GM12878 (cell line): ENCODE measurements at regions not wholly inside any gene's neighbourhood (a gene's known extent, or its start where the extent isn't known, plus 50 kb on each side); places are given as distances from the start of the nearest gene placed in this dataset.

ENCODE experiments used
- ATAC-seq: fragments of 200-7000 bp; cut with Tn5 transposase; 3 replicates; pipeline ENCODE4 v1.9.1; 2020; ENCODE audit warnings: mild to moderate bottlenecking, moderate library complexity
- BruUV-seq: library from RNA; stranded (reverse); fragments of 400-500 nt; replicated peaks from 2 replicates; lab custom pipeline; 2021; lab: Mats Ljungman, UMichigan
- CTCF ChIA-PET: fragments of 300-600 bp; sonication (Branson Sonifier 250); formaldehyde crosslinking; extraction: SDS; loops from one replicate; lab custom pipeline; 2021; ENCODE audit warnings: inconsistent platforms; lab: Yijun Ruan, JAX
- POLR2A ChIA-PET: fragments of 350-600 bp; formaldehyde crosslinking; extraction: SDS; loops from one replicate; lab custom pipeline; 2021; ENCODE audit warnings: inconsistent platforms; lab: Charles Lee
- RAD21 ChIA-PET: fragments of 300-600 bp; sonication (Branson Sonifier 250); formaldehyde crosslinking; loops from one replicate; lab custom pipeline; 2023; ENCODE audit warnings: antibody characterized with exemption; ENCODE audit not compliant: unreplicated experiment; lab: Charles Lee
- SMC1A ChIA-PET: fragments of 300-600 bp; sonication (Branson Sonifier 250); formaldehyde crosslinking; loops from one replicate; lab custom pipeline; 2023; ENCODE audit not compliant: unreplicated experiment, uncharacterized antibody; lab: Charles Lee
- DNase-seq: peaks from one replicate; pipeline ENCODE4 v3.0.0-alpha.2; 2011; ENCODE audit warnings: low read depth, low spot score
- FAIRE-seq: peaks from 3 replicates; lab custom pipeline; 2011; peaks lifted over from hg19 to GRCh38; lab: Jason Lieb, UNC
- H2AFZ ChIP-seq: 2 replicates; pipeline ENCODE4 v1.6.0; 2011; ENCODE audit warnings: low read depth, low read length, control low read depth; ENCODE audit not compliant: control insufficient read depth
- H3K27ac ChIP-seq: 2 replicates; pipeline ENCODE4 v1.5.1; 2011; ENCODE audit warnings: control low read depth; ENCODE audit not compliant: control insufficient read depth, insufficient read depth
- H3K27me3 ChIP-seq, 2 experiments: replicated peaks in 1 of 2; 2 replicates each; pipeline versions ENCODE4 v1.6.0 to v1.6.1; 2011; ENCODE audit warnings: low read length in 1 of 2; ENCODE audit not compliant: control insufficient read depth in 2 of 2, insufficient read depth in 2 of 2
- H3K36me3 ChIP-seq, 2 experiments: 2 replicates each; pipeline ENCODE4 v1.5.1; 2011; ENCODE audit warnings: low read length in 1 of 2; ENCODE audit not compliant: control insufficient read depth in 2 of 2, insufficient read depth in 2 of 2
- H3K4me1 ChIP-seq: 2 replicates; pipeline ENCODE4 v1.6.1; 2011; ENCODE audit warnings: mild to moderate bottlenecking, low read length, moderate library complexity, mixed read lengths; ENCODE audit not compliant: control insufficient read depth, insufficient read depth
- H3K4me2 ChIP-seq: 2 replicates; pipeline ENCODE4 v1.6.0; 2011; ENCODE audit warnings: control low read depth; ENCODE audit not compliant: control insufficient read depth, insufficient read depth
- H3K4me3 ChIP-seq: fragments of 200-600 bp; sonication (generic); 2 replicates; pipeline ENCODE4 v1.5.1; 2016
- H3K79me2 ChIP-seq: 2 replicates; pipeline ENCODE4 v1.6.0; 2011; ENCODE audit warnings: low read length; ENCODE audit not compliant: control insufficient read depth, insufficient read depth
- H3K9ac ChIP-seq: 2 replicates; pipeline ENCODE4 v1.8.0; 2011; ENCODE audit warnings: low read length, control low read depth, mixed read lengths; ENCODE audit not compliant: control insufficient read depth, insufficient read depth
- H3K9me3 ChIP-seq: replicated peaks from 3 replicates; pipeline ENCODE4 v1.5.1; 2011; ENCODE audit warnings: mild to moderate bottlenecking, low read length; ENCODE audit not compliant: control insufficient read depth, insufficient read depth
- H4K20me1 ChIP-seq: 2 replicates; pipeline ENCODE4 v1.6.0; 2011; ENCODE audit not compliant: control insufficient read depth, insufficient read depth
- BACH1 ChIP-seq: fragments of 450-650 bp; IDR thresholded peaks from 2 replicates; pipeline ENCODE4 v1.6.1; 2017; ENCODE audit warnings: mild to moderate bottlenecking, borderline replicate concordance
- EED ChIP-seq: sonication (generic); IDR thresholded peaks from 2 replicates; pipeline ENCODE4 v1.6.1; 2016; ENCODE audit warnings: antibody characterized with exemption, low read depth
- GABPA ChIP-seq: IDR thresholded peaks from 2 replicates; pipeline ENCODE4 v1.6.1; 2014; ENCODE audit warnings: antibody characterized with exemption, low read depth, mild to moderate bottlenecking, inconsistent platforms
- HDGF ChIP-seq: fragments of 450-650 bp; IDR thresholded peaks from 2 replicates; pipeline ENCODE4 v1.6.1; 2016; ENCODE audit warnings: antibody characterized with exemption
- SIN3A ChIP-seq: IDR thresholded peaks from 2 replicates; pipeline ENCODE4 v1.6.1; 2012; ENCODE audit warnings: low read depth, low read length, improper control_type of control experiment
- SMC3 ChIP-seq: IDR thresholded peaks from 2 replicates; pipeline ENCODE4 v1.6.1; 2011; ENCODE audit warnings: low read length, improper control_type of control experiment, borderline replicate concordance
- SUZ12 ChIP-seq: fragments of 200-600 bp; sonication (generic); IDR thresholded peaks from one replicate; pipeline ENCODE4 v1.6.1; 2018; ENCODE audit warnings: antibody characterized with exemption, mild to moderate bottlenecking; ENCODE audit not compliant: unreplicated experiment
- ZBTB40 ChIP-seq: fragments of 450-650 bp; IDR thresholded peaks from 2 replicates; pipeline ENCODE4 v1.6.1; 2016; ENCODE audit warnings: mild to moderate bottlenecking, moderate library complexity, borderline replicate concordance
- WGBS: methylation state at CpG from one replicate; pipeline ENCODE4 v1.1.6; 2016; ENCODE audit warnings: low lambda C conversion rate; ENCODE audit not compliant: insufficient replicate concordance, insufficient coverage; ENCODE audit errors: missing lambda C conversion rate; 5-methylcytosine and 5-hydroxymethylcytosine counted together
- in situ Hi-C: fragments of 300-500 bp; cut with MboI; formaldehyde crosslinking; loops from 9 replicates; pipeline ENCODE4 v1.14.3; 2018; ENCODE audit warnings: mixed read lengths
- intact Hi-C: fragments of 100-400 bp; cut with micrococcal nuclease; formaldehyde crosslinking; loops from one replicate; pipeline ENCODE4 v1.14.2; 2022; ENCODE audit not compliant: unreplicated experiment
- TF ChIP-seq, protein P1 (sequence below): IDR thresholded peaks from 2 replicates; pipeline ENCODE4 v1.6.1; 2012; ENCODE audit warnings: low read depth, low read length, improper control_type of control experiment

GRCh38 chr9:103681435-103681834, 412.7 kb upstream of the SMC2 start (continued):
- TF ChIP-seq, protein P1, sequence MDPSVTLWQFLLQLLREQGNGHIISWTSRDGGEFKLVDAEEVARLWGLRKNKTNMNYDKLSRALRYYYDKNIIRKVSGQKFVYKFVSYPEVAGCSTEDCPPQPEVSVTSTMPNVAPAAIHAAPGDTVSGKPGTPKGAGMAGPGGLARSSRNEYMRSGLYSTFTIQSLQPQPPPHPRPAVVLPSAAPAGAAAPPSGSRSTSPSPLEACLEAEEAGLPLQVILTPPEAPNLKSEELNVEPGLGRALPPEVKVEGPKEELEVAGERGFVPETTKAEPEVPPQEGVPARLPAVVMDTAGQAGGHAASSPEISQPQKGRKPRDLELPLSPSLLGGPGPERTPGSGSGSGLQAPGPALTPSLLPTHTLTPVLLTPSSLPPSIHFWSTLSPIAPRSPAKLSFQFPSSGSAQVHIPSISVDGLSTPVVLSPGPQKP, result no peak
- TF ChIP-seq SMC3 (no peak), HDGF (no peak), BACH1 (no peak)

GRCh38 chr9:103700195-103700962, 393.7 kb upstream of the SMC2 start:
- FAIRE-seq (no peak), ATAC-seq (no peak), DNase-seq (no peak)
- Histone ChIP-seq H3K4me1 (no peaks in the 10 kb centered on the region), H3K4me3 (no peak overlapping the region), H4K20me1 (no peaks in the 10 kb centered on the region), H3K27me3 (no peaks in the 10 kb centered on the region), H3K9me3 (no peaks in the 10 kb centered on the region), H3K36me3 (no peaks in the 10 kb centered on the region), H2AFZ (no peak overlapping the region), H3K27ac (no peak overlapping the region), H3K9ac (no peak overlapping the region), H3K4me2 (no peak overlapping the region), H3K79me2 (no peaks in the 10 kb centered on the region)
- ChIA-PET SMC1A (no interaction called here), CTCF (no interaction called here), POLR2A (no interaction called here), RAD21 (no interaction called here)
- no peak for TF ChIP-seq ZBTB40
- TF ChIP-seq GABPA, result no peak
- no peak for TF ChIP-seq SUZ12
- no peak for TF ChIP-seq EED
- TF ChIP-seq SIN3A, result no peak
- WGBS, result 67% methylated on average over 3 of the region's 3 CpGs
- no TSS peak for BruUV-seq
- intact Hi-C loops (no loop called here), in situ Hi-C loops (no loop called here)
